ENCODE measurements at regions not wholly inside any gene's neighbourhood (a gene's known extent, or its start where the extent isn't known, plus 50 kb on each side); places are given as distances from the start of the nearest gene placed in this dataset.

DNA sequence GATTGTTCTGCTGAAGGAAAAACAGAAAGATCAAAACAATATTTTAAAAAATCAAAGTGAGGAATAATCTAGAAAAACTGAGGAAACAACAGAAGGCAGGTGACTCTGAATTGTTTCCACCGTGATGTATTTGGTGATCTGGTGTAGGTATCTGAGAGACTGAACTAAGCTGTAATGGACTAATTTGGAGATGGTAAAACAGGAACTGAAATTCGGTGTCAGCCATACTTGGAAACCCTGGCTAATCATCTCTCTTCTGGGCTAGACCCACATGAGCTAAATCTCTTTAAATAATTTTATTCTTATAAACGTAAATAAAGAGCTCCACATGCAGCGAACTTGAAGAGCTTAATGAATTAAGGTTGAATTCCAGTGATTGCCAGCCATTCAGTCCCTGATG is 1226.1 kb downstream of the NCAM2 start:
- H3K27me3 Mint-ChIP-seq (ENCODE audit: unreplicated experiment) = no peaks in the 10 kb centered on the region
- no peak overlapping the region for H3K4me3 Mint-ChIP-seq (ENCODE audit: unreplicated experiment)
- no peaks in the 10 kb centered on the region for H3K4me1 Mint-ChIP-seq (ENCODE audit: unreplicated experiment)
- no peak overlapping the region for H3K27ac Mint-ChIP-seq (ENCODE audit: unreplicated experiment)
- no peak for DNase-seq (ENCODE audit: low spot score)
- H3K9me3 Mint-ChIP-seq (ENCODE audit: unreplicated experiment) = no peaks in the 10 kb centered on the region
- no peak for TF ChIP-seq CTCF (IDR thresholded peaks at IDR 0.05; ENCODE audit: unreplicated experiment)
- no peaks in the 10 kb centered on the region for H3K36me3 Mint-ChIP-seq (ENCODE audit: low read depth, unreplicated experiment)

GRCh38 chr21:22225299-22225698 is 1227.1 kb downstream of the NCAM2 start:
- no peak for DNase-seq (ENCODE audit: low spot score)
- Mint-ChIP-seq H3K9me3 (ENCODE audit: unreplicated experiment) (no peaks in the 10 kb centered on the region), H3K36me3 (ENCODE audit: low read depth, unreplicated experiment) (no peaks in the 10 kb centered on the region), H3K4me3 (ENCODE audit: unreplicated experiment) (no peak overlapping the region), H3K4me1 (ENCODE audit: unreplicated experiment) (no peaks in the 10 kb centered on the region), H3K27ac (ENCODE audit: unreplicated experiment) (no peak overlapping the region), H3K27me3 (ENCODE audit: unreplicated experiment) (no peaks in the 10 kb centered on the region)
- TF ChIP-seq CTCF (IDR thresholded peaks at IDR 0.05; ENCODE audit: unreplicated experiment) = no peak

DNA sequence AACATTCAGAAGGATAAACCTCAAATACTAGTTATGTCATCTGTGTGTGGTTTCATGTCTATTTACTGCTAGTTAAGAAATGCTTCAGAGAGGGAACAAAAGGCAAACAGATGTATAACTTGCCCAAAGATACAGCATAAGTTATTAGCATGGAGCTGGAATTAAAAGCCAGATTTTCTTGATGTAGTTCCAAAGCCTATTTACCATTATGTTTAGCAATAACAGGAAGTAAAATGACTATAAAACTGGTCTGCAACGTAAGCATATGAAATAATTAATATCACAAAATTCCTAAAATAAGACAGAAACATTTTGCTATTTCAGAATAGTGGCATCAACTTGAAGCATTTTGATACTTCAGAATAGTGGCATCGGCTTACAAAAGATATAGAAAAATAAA is 1232.8 kb downstream of the NCAM2 start:
- Mint-ChIP-seq H3K27me3 (ENCODE audit: unreplicated experiment) (peaks cover 3% of the 10 kb centered on the region), H3K4me1 (ENCODE audit: unreplicated experiment) (peaks cover 3% of the 10 kb centered on the region), H3K9me3 (ENCODE audit: unreplicated experiment) (no peaks in the 10 kb centered on the region), H3K36me3 (ENCODE audit: low read depth, unreplicated experiment) (no peaks in the 10 kb centered on the region), H3K27ac (ENCODE audit: unreplicated experiment) (no peak overlapping the region), H3K4me3 (ENCODE audit: unreplicated experiment) (no peak overlapping the region)
- TF ChIP-seq CTCF (IDR thresholded peaks at IDR 0.05; ENCODE audit: unreplicated experiment) = no peak
- no peak for DNase-seq (ENCODE audit: low spot score)

GRCh38 chr21:22235866-22236590 is 1237.8 kb downstream of the NCAM2 start:
- H3K4me1 Mint-ChIP-seq (ENCODE audit: unreplicated experiment) = peaks cover 5% of the 10 kb centered on the region
- no peak overlapping the region for H3K4me3 Mint-ChIP-seq (ENCODE audit: unreplicated experiment)
- DNase-seq (ENCODE audit: low spot score) = no peak
- H3K27ac Mint-ChIP-seq (ENCODE audit: unreplicated experiment) = no peak overlapping the region
- no peaks in the 10 kb centered on the region for H3K36me3 Mint-ChIP-seq (ENCODE audit: low read depth, unreplicated experiment)
- no peaks in the 10 kb centered on the region for H3K9me3 Mint-ChIP-seq (ENCODE audit: unreplicated experiment)
- H3K27me3 Mint-ChIP-seq (ENCODE audit: unreplicated experiment) = peaks cover 4% of the 10 kb centered on the region
- no peak for TF ChIP-seq CTCF (IDR thresholded peaks at IDR 0.05; ENCODE audit: unreplicated experiment)

DNA sequence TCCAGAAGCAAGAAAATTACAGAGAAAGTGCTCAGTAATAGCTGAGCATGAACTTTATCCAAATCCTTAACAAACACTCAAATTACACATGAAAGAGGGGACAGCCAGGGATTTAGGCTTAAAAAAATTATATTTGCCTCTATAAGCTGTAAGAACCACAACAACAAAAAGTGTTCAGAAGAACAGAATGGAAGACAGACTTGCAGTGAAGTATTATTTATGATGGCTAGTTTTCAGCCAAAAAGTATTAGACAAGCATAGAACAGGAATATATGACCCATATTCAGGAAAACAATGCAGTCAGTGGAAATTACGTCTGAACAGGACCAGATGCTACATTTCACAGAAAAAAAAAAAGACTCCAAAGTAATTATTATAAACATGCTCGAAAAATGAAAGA is 1246.3 kb downstream of the NCAM2 start:
- H3K27ac Mint-ChIP-seq (ENCODE audit: unreplicated experiment) = no peak overlapping the region
- H3K27me3 Mint-ChIP-seq (ENCODE audit: unreplicated experiment) = no peaks in the 10 kb centered on the region
- no peak for TF ChIP-seq CTCF (IDR thresholded peaks at IDR 0.05; ENCODE audit: unreplicated experiment)
- no peaks in the 10 kb centered on the region for H3K4me1 Mint-ChIP-seq (ENCODE audit: unreplicated experiment)
- no peak overlapping the region for H3K4me3 Mint-ChIP-seq (ENCODE audit: unreplicated experiment)
- DNase-seq (ENCODE audit: low spot score) = no peak
- no peaks in the 10 kb centered on the region for H3K9me3 Mint-ChIP-seq (ENCODE audit: unreplicated experiment)
- no peaks in the 10 kb centered on the region for H3K36me3 Mint-ChIP-seq (ENCODE audit: low read depth, unreplicated experiment)

Data from endothelial cell (in vitro differentiated cells).